ENCODE measurements at regions not wholly inside any gene's neighbourhood (a gene's known extent, or its start where the extent isn't known, plus 50 kb on each side); places are given as distances from the start of the nearest gene placed in this dataset.

DNA sequence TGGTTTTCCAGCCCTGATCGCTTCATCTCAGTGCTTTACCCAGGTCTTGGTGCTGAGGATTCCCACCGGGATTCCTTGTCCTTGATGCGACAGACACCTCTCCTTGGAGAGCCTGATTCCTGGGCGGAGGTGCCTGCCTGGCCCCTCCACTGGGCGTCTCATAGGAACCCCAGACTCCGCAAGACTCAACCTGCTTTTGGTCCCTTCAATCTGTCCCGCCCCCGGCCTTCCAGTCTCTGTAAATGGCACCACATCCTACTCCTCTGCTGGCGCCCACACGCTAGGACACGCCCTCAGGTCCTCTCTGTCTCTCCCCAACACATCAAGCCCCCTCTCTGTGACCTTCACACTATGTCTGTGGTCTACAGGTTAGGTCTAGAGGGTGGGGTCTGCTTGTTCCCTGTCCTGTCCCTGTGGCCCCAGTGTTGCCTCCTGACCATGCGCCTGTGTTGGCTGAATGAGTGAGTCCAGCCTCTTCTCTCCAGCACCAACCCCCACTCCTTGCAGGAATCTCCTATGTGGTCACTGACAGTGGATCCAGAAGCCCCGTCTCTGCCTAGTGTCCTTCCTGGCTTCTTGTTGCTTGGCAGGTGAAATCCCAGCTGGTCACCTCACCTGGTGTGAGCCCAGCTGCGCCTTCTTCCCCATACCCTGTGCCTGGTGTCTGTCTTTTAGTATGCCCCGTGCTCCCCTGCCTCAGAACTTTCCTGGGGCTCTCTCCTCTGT is 119.7 kb upstream of the C1orf174 start:
- in situ Hi-C loops (cut with HindIII; ENCODE audit: low sequenced_read_pairs) = no loop called here
- DNase-seq (ENCODE audit: low read depth, low spot score) = no peak
- no peak overlapping the region for H3K4me3 ChIP-seq (ENCODE audit: low read depth, low read length)
- TF ChIP-seq, protein P1, sequence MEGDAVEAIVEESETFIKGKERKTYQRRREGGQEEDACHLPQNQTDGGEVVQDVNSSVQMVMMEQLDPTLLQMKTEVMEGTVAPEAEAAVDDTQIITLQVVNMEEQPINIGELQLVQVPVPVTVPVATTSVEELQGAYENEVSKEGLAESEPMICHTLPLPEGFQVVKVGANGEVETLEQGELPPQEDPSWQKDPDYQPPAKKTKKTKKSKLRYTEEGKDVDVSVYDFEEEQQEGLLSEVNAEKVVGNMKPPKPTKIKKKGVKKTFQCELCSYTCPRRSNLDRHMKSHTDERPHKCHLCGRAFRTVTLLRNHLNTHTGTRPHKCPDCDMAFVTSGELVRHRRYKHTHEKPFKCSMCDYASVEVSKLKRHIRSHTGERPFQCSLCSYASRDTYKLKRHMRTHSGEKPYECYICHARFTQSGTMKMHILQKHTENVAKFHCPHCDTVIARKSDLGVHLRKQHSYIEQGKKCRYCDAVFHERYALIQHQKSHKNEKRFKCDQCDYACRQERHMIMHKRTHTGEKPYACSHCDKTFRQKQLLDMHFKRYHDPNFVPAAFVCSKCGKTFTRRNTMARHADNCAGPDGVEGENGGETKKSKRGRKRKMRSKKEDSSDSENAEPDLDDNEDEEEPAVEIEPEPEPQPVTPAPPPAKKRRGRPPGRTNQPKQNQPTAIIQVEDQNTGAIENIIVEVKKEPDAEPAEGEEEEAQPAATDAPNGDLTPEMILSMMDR (IDR thresholded peaks at IDR 0.05; ENCODE audit: low read depth, low read length) = no peak

DNA sequence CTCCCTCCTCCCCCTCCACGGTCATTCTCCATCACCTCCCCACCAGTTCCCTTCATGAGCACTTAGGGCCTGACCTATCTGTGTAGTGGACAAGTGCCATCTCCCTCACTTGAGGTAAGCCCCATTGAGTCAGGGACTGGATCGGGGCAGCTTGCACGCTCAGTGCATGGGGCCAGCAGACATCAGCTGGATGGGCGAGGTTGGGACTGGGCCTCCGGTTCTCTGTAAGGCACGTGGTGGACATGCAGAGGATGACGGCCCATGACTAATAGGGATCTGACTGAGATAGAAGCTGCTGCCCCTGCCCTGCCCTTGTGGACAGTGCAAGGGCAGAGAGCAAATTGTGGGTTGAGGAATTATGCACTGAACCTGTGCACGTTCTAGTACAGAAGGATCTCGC is 120.4 kb upstream of the C1orf174 start:
- TF ChIP-seq, protein P1 (IDR thresholded peaks at IDR 0.05; ENCODE audit: low read depth, low read length) = no peak
- no peak overlapping the region for H3K4me3 ChIP-seq (ENCODE audit: low read depth, low read length)
- no peak for DNase-seq (ENCODE audit: low read depth, low spot score)
- in situ Hi-C loops (cut with HindIII; ENCODE audit: low sequenced_read_pairs) = no loop called here

DNA sequence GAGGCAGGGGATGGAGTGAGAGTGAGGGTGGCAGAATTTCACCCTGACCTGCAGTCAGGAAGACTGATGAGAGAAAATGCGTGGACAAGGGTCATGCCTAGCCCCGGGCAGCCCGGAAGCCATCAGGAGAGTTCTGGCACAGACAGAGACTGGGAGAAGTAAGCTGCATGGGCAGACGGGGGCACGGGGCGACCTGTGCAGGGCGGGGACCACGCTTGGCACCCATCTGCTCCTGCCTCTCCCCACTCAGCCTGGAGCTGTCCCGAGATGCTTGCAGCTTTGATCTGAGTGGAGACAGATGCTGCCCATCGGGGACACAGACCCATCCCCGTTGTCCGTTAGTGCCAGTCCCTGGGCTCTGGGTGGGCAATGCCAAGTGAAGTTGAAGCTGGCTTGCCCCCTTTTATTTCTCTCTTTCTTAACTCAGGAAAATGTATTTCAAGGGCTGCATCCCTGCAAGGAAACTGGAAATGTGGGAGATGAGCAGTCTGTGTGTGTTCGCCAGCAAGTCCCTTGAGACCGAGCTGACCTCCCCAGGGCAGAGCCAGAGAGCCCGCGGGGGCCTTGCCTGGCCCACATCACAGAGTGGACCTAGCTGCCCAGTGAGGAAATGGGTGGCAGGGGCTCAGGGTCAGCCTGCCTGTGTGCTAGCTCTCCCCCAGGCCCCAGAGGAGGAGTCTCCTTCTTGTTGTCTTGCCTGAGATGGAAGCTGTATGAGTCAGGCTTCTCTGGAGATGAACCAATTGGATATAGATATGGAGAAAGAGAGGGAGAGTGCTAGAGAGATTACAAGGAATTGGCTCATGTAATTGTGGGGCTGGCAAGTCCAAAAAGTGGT is 121.3 kb upstream of the C1orf174 start:
- no peak overlapping the region for H3K4me3 ChIP-seq (ENCODE audit: low read depth, low read length)
- TF ChIP-seq, protein P1 (IDR thresholded peaks at IDR 0.05; ENCODE audit: low read depth, low read length) = no peak
- in situ Hi-C loops (cut with HindIII; ENCODE audit: low sequenced_read_pairs) = no loop called here
- no peak for DNase-seq (ENCODE audit: low read depth, low spot score)

- no peak overlapping the region for H3K4me3 ChIP-seq (ENCODE audit: low read depth, low read length)
- DNase-seq (ENCODE audit: low read depth, low spot score) = no peak
- TF ChIP-seq, protein P1 (IDR thresholded peaks at IDR 0.05; ENCODE audit: low read depth, low read length) = no peak
- in situ Hi-C loops (cut with HindIII; ENCODE audit: low sequenced_read_pairs) = no loop called here
Observed at GRCh38 chr1:4021974-4022268, 121.8 kb upstream of the C1orf174 start.

- H3K4me3 ChIP-seq (ENCODE audit: low read depth, low read length) = no peak overlapping the region
- TF ChIP-seq, protein P1 (IDR thresholded peaks at IDR 0.05; ENCODE audit: low read depth, low read length) = no peak
- in situ Hi-C loops (cut with HindIII; ENCODE audit: low sequenced_read_pairs) = no loop called here
- DNase-seq (ENCODE audit: low read depth, low spot score) = no peak
Observed at GRCh38 chr1:4022715-4023114, 122.6 kb upstream of the C1orf174 start.

DNA sequence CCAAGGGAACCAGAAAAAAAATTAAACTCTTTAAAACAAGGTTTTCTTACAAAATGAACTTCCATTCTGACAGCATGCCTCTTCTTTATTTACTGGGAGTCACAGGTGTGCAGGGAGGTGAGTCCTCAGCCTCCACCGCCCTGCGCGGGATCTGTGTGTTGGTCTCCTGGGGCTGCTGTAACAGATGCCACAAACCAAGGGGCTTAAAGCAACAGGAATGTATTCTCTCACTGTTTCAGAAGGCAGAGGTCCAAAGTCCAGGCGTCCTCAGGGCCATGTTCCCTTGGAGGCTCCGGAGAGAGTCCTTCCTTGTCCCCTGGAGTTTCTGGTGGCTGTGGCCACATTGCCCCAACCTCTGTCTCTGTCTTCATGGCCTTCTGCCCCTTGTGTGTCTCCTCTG is 123.6 kb upstream of the C1orf174 start:
- H3K4me3 ChIP-seq (ENCODE audit: low read depth, low read length) = no peak overlapping the region
- in situ Hi-C loops (cut with HindIII; ENCODE audit: low sequenced_read_pairs) = no loop called here
- TF ChIP-seq, protein P1 (IDR thresholded peaks at IDR 0.05; ENCODE audit: low read depth, low read length) = no peak
- no peak for DNase-seq (ENCODE audit: low read depth, low spot score)

Data from astrocyte of the spinal cord (primary cell).